Inferior parietal cortex (tissue), 1 donor: ENCODE measurements at regions not wholly inside any gene's neighbourhood (a gene's known extent, or its start where the extent isn't known, plus 50 kb on each side); places are given as distances from the start of the nearest gene placed in this dataset.
"Not testable (repeated sequence)": the region's sequence is repeated elsewhere in the genome, so short reads cannot be mapped to it uniquely, and the experiment has no call there.

Source experiments
- DNase-seq: peaks from one replicate; pipeline ENCODE4 v3.0.0-alpha.2; 2016; ENCODE audit errors: extremely low spot score

GRCh38 chr16:52976539-52977167 lies 76.0 kb downstream of the CHD9NB start:
- no peak for DNase-seq

GRCh38 chr16:52967744-52968143 lies 85.0 kb downstream of the CHD9NB start:
- DNase-seq = no peak

GRCh38 chr16:52964290-52964689 lies 88.4 kb downstream of the CHD9NB start:
- DNase-seq = no peak

- DNase-seq = no peak
Measured at GRCh38 chr16:52963855-52964242, 88.8 kb downstream of the CHD9NB start.

GRCh38 chr16:52963212-52963854 lies 89.4 kb downstream of the CHD9NB start:
- no peak for DNase-seq

GRCh38 chr16:52958951-52959350 lies 93.7 kb downstream of the CHD9NB start:
- DNase-seq = no peak

- DNase-seq = no peak
Measured at GRCh38 chr16:52957199-52957598, 95.5 kb downstream of the CHD9NB start.

GRCh38 chr16:52956044-52956443 lies 96.7 kb downstream of the CHD9NB start:
- DNase-seq = no peak

GRCh38 chr16:52953215-52953614 lies 99.5 kb downstream of the CHD9NB start:
- DNase-seq = no peak

GRCh38 chr16:52948946-52949345 lies 103.8 kb downstream of the CHD9NB start:
- no peak for DNase-seq

- DNase-seq = no peak
Measured at GRCh38 chr16:52932321-52932720, 120.4 kb downstream of the CHD9NB start.

- DNase-seq = no peak
Measured at GRCh38 chr16:52929478-52930400, 123.0 kb downstream of the CHD9NB start.

GRCh38 chr16:52928955-52929354 lies 123.7 kb downstream of the CHD9NB start:
- no peak for DNase-seq

- DNase-seq = no peak
Measured at GRCh38 chr16:52925143-52925542, 127.6 kb downstream of the CHD9NB start.

- no peak for DNase-seq
Measured at GRCh38 chr16:52924162-52924561, 128.5 kb downstream of the CHD9NB start.

GRCh38 chr16:52921104-52921503 lies 131.6 kb downstream of the CHD9NB start:
- DNase-seq = no peak

GRCh38 chr16:52920331-52920730 lies 132.4 kb downstream of the CHD9NB start:
- DNase-seq = no peak

GRCh38 chr16:52914428-52914827 lies 138.3 kb downstream of the CHD9NB start:
- DNase-seq = no peak

GRCh38 chr16:52912565-52913173 lies 140.0 kb downstream of the CHD9NB start:
- DNase-seq = peak; percentile 87

- DNase-seq = not testable (repeated sequence)
Measured at GRCh38 chr16:52908057-52908456, 144.6 kb downstream of the CHD9NB start.

- no peak for DNase-seq
Measured at GRCh38 chr16:52906281-52906680, 146.4 kb downstream of the CHD9NB start.

GRCh38 chr16:52896478-52897164 lies 156.1 kb downstream of the CHD9NB start:
- no peak for DNase-seq
